PC-3 (cell line): ENCODE measurements at regions not wholly inside any gene's neighbourhood (a gene's known extent, or its start where the extent isn't known, plus 50 kb on each side); places are given as distances from the start of the nearest gene placed in this dataset.

ENCODE experiments used
- ATAC-seq: fragments of 200-7000 bp; cut with Tn5 transposase; 2 replicates; pipeline ENCODE4 v1.9.1; 2020; ENCODE audit warnings: mild to moderate bottlenecking, moderate library complexity
- BruUV-seq: library from RNA; stranded (reverse); fragments of 400-500 nt; replicated peaks from 2 replicates; lab custom pipeline; 2021; lab: Mats Ljungman, UMichigan
- CTCF ChIA-PET: fragments of 300-600 bp; sonication (Branson Sonifier 250); formaldehyde crosslinking; loops from one replicate; lab custom pipeline; 2022; ENCODE audit warnings: antibody characterized with exemption; lab: Charles Lee
- POLR2A ChIA-PET: fragments of 300-600 bp; sonication (Branson Sonifier 250); formaldehyde crosslinking; loops from one replicate; lab custom pipeline; 2022; ENCODE audit warnings: antibody characterized with exemption; ENCODE audit not compliant: unreplicated experiment; lab: Charles Lee
- DNase-seq: peaks from one replicate; pipeline ENCODE4 v3.0.0-alpha.2; 2015
- H2AFZ ChIP-seq: fragments of 300-600 bp; sonication (generic); 2 replicates; pipeline ENCODE4 v1.6.0; 2016; ENCODE audit warnings: antibody characterized with exemption, low read length
- H3F3A ChIP-seq: fragments of 300-600 bp; sonication (generic); one replicate; pipeline ENCODE4 v1.6.0; 2017; ENCODE audit warnings: antibody characterized with exemption, low read length, control low read depth, mild to moderate bottlenecking; ENCODE audit not compliant: unreplicated experiment
- H3K27ac ChIP-seq: fragments of 300-600 bp; sonication (generic); 2 replicates; pipeline ENCODE4 v1.5.1; 2016; ENCODE audit warnings: mild to moderate bottlenecking, low read length
- H3K27me3 ChIP-seq: fragments of 300-600 bp; sonication (generic); 2 replicates; pipeline ENCODE4 v1.6.1; 2016; ENCODE audit warnings: low read length, mixed read lengths
- H3K36me3 ChIP-seq: fragments of 300-600 bp; sonication (generic); 2 replicates; pipeline ENCODE4 v1.6.1; 2016; ENCODE audit warnings: low read depth, mixed run types, low read length, mixed read lengths
- H3K4me1 ChIP-seq: fragments of 300-600 bp; sonication (generic); 2 replicates; pipeline ENCODE4 v1.5.1; 2016; ENCODE audit warnings: low read length; ENCODE audit not compliant: insufficient read depth
- H3K4me2 ChIP-seq: fragments of 300-600 bp; sonication (generic); 2 replicates; pipeline ENCODE4 v1.6.0; 2016; ENCODE audit warnings: low read length
- H3K4me3 ChIP-seq: fragments of 300-600 bp; sonication (generic); 2 replicates; pipeline ENCODE4 v1.5.1; 2016; ENCODE audit warnings: mild to moderate bottlenecking, low read length, mixed read lengths
- H3K79me2 ChIP-seq: fragments of 300-600 bp; sonication (generic); 2 replicates; pipeline ENCODE4 v1.6.1; 2017; ENCODE audit warnings: low read length, mixed read lengths
- H3K9ac ChIP-seq: fragments of 300-600 bp; sonication (generic); 2 replicates; pipeline ENCODE4 v1.6.0; 2016; ENCODE audit warnings: mild to moderate bottlenecking, low read length
- H3K9me2 ChIP-seq: fragments of 300-600 bp; sonication (generic); replicated peaks from 2 replicates; pipeline ENCODE4 v1.6.1; 2016; ENCODE audit warnings: mixed run types, low read length, mixed read lengths
- H3K9me3 ChIP-seq: fragments of 300-600 bp; sonication (generic); 2 replicates; pipeline ENCODE4 v1.6.1; 2016; ENCODE audit warnings: low read length, mixed read lengths
- H4K20me1 ChIP-seq: fragments of 300-600 bp; sonication (generic); 2 replicates; pipeline ENCODE4 v1.6.1; 2016; ENCODE audit warnings: low read length, mixed read lengths
- CTCF ChIP-seq: fragments of 300-600 bp; sonication (generic); conservative IDR thresholded peaks from 2 replicates; pipeline ENCODE4 v1.5.1; 2017; ENCODE audit warnings: antibody characterized with exemption, low read depth, mild to moderate bottlenecking, low read length
- EZH2 ChIP-seq: fragments of 300-600 bp; sonication (generic); IDR thresholded peaks from one replicate; pipeline ENCODE4 v1.6.1; 2017; ENCODE audit warnings: antibody characterized with exemption, mild to moderate bottlenecking, low read length; ENCODE audit not compliant: unreplicated experiment
- EZH2phosphoT487 ChIP-seq: fragments of 300-600 bp; sonication (generic); IDR thresholded peaks from 2 replicates; pipeline ENCODE4 v1.6.1; 2018; ENCODE audit warnings: mild to moderate bottlenecking, antibody characterized with exemption, low read length, borderline replicate concordance
- intact Hi-C: fragments of 100-400 bp; cut with micrococcal nuclease; formaldehyde crosslinking; loops from 2 replicates; pipeline ENCODE4 v1.9.0; 2023

- intact Hi-C loops, result no loop called here
- Histone ChIP-seq H2AFZ (no peak overlapping the region), H3K9me2 (no peaks in the 10 kb centered on the region), H3K27me3 (no peaks in the 10 kb centered on the region), H3K4me3 (no peak overlapping the region), H4K20me1 (no peaks in the 10 kb centered on the region), H3K4me1 (no peaks in the 10 kb centered on the region), H3K4me2 (no peak overlapping the region), H3K36me3 (no peaks in the 10 kb centered on the region), H3F3A (no peaks in the 10 kb centered on the region), H3K9ac (no peak overlapping the region), H3K27ac (no peak overlapping the region), H3K9me3 (no peaks in the 10 kb centered on the region), H3K79me2 (no peaks in the 10 kb centered on the region)
- TF ChIP-seq EZH2, result no peak
- no peak for TF ChIP-seq CTCF
- TF ChIP-seq EZH2phosphoT487, result no peak
- no TSS peak for BruUV-seq
- DNase-seq, result no peak
- ChIA-PET POLR2A (no interaction called here), CTCF (no interaction called here)
- no peak for ATAC-seq
Observed at GRCh38 chr1:199574950-199575349, 452.6 kb upstream of the NR5A2 start.

- ATAC-seq, result no peak
- CTCF ChIA-PET, result no interaction called here
Observed at GRCh38 chr1:199580300-199580699, 447.2 kb upstream of the NR5A2 start.

More at GRCh38 chr1:199580300-199580699, 447.2 kb upstream of the NR5A2 start:
- DNase-seq, result no peak
- no TSS peak for BruUV-seq
- Histone ChIP-seq H3K9me3 (no peaks in the 10 kb centered on the region), H3K9me2 (no peaks in the 10 kb centered on the region), H3K27ac (no peak overlapping the region), H3F3A (no peaks in the 10 kb centered on the region), H3K4me3 (no peak overlapping the region), H3K4me2 (no peak overlapping the region), H3K36me3 (no peaks in the 10 kb centered on the region), H3K27me3 (no peaks in the 10 kb centered on the region), H3K4me1 (peaks cover 3% of the 10 kb centered on the region; the same call in 1 of the 2 replicates), H3K9ac (no peak overlapping the region), H4K20me1 (no peaks in the 10 kb centered on the region), H3K79me2 (no peaks in the 10 kb centered on the region), H2AFZ (no peak overlapping the region)
- intact Hi-C loops, result no loop called here
- TF ChIP-seq CTCF, result no peak
- TF ChIP-seq EZH2phosphoT487, result no peak
- no peak for TF ChIP-seq EZH2
- POLR2A ChIA-PET, result no interaction called here
